WTC11 (cell line): ENCODE measurements at regions not wholly inside any gene's neighbourhood (a gene's known extent, or its start where the extent isn't known, plus 50 kb on each side); places are given as distances from the start of the nearest gene placed in this dataset.

Experiments used
- ATAC-seq: fragments of 200-7000 bp; cut with Tn5 transposase; 2 replicates; pipeline ENCODE4 v1.10.0; 2021; ENCODE audit warnings: mild to moderate bottlenecking, moderate library complexity
- CTCF ChIA-PET: fragments of 300-600 bp; sonication (Branson Sonifier 250); formaldehyde crosslinking; loops from one replicate; lab custom pipeline; 2021; ENCODE audit warnings: antibody characterized with exemption; lab: Charles Lee
- POLR2A ChIA-PET: fragments of 350-600 bp; sonication (Branson Sonifier 250); formaldehyde crosslinking; loops from one replicate; lab custom pipeline; 2021; ENCODE audit warnings: antibody characterized with exemption; lab: Charles Lee
- DNase-seq: peaks from one replicate; pipeline ENCODE4 v3.0.0; 2021; ENCODE audit warnings: low spot score
- H3K27ac Mint-ChIP-seq: 2 replicates; pipeline ENCODE4 v1.8.0; 2021; ENCODE audit warnings: mixed read lengths
- H3K27me3 Mint-ChIP-seq: 2 replicates; pipeline ENCODE4 v1.8.0; 2021; ENCODE audit warnings: low read depth, mild to moderate bottlenecking, moderate library complexity, mixed read lengths
- H3K36me3 Mint-ChIP-seq: 2 replicates; pipeline ENCODE4 v1.8.0; 2021; ENCODE audit warnings: mixed read lengths
- H3K4me1 Mint-ChIP-seq: 2 replicates; pipeline ENCODE4 v1.8.0; 2022; ENCODE audit warnings: mixed read lengths
- H3K4me3 Mint-ChIP-seq: 2 replicates; pipeline ENCODE4 v1.8.0; 2021; ENCODE audit warnings: mild to moderate bottlenecking, moderate library complexity, mixed read lengths
- H3K9me3 Mint-ChIP-seq: 2 replicates; pipeline ENCODE4 v1.8.0; 2021; ENCODE audit warnings: mixed read lengths
- CBFB ChIP-seq: sonication (generic); formaldehyde crosslinking; IDR thresholded peaks from 2 replicates; pipeline ENCODE4 v1.8.1; 2022; ENCODE audit warnings: mild to moderate bottlenecking, low read depth, missing genetic modification reagents
- ELF4 ChIP-seq: sonication (generic); formaldehyde crosslinking; IDR thresholded peaks from 2 replicates; pipeline ENCODE4 v1.8.1; 2022; ENCODE audit warnings: low read depth, mild to moderate bottlenecking, moderate library complexity, missing genetic modification reagents
- EMX1 ChIP-seq: fragments of 250-450 bp; sonication (Bioruptor Pico); IDR thresholded peaks from 2 replicates; pipeline ENCODE4 v1.8.0; 2021; ENCODE audit warnings: mild to moderate bottlenecking
- FOXJ3 ChIP-seq: sonication (generic); formaldehyde crosslinking; IDR thresholded peaks from 2 replicates; pipeline ENCODE4 v1.9.0; 2021; ENCODE audit warnings: missing genetic modification reagents, mild to moderate bottlenecking, borderline replicate concordance
- FOXK1 ChIP-seq: sonication (generic); formaldehyde crosslinking; IDR thresholded peaks from 2 replicates; pipeline ENCODE4 v1.8.0; 2022; ENCODE audit warnings: mild to moderate bottlenecking, moderate library complexity, missing genetic modification reagents
- GRHL2 ChIP-seq: fragments of 250-450 bp; sonication (Bioruptor Pico); IDR thresholded peaks from 2 replicates; pipeline ENCODE4 v1.8.0; 2022; ENCODE audit warnings: mild to moderate bottlenecking, moderate library complexity; ENCODE audit not compliant: insufficient replicate concordance, severe bottlenecking
- IRF1 ChIP-seq: sonication (generic); formaldehyde crosslinking; IDR thresholded peaks from 2 replicates; pipeline ENCODE4 v1.8.0; 2023; ENCODE audit warnings: missing genetic modification reagents
- JAZF1 ChIP-seq: fragments of 250-450 bp; sonication (Bioruptor Pico); IDR thresholded peaks from 2 replicates; pipeline ENCODE4 v1.9.0; 2021; ENCODE audit warnings: moderate library complexity, mild to moderate bottlenecking, inconsistent platforms
- JUN ChIP-seq: sonication (generic); formaldehyde crosslinking; IDR thresholded peaks from 2 replicates; pipeline ENCODE4 v1.8.0; 2023; ENCODE audit warnings: mild to moderate bottlenecking, missing genetic modification reagents
- NFATC4 ChIP-seq: fragments of 250-450 bp; sonication (Bioruptor Pico); IDR thresholded peaks from 2 replicates; pipeline ENCODE4 v1.9.0; 2021; ENCODE audit warnings: mild to moderate bottlenecking
- NFE2L1 ChIP-seq: sonication (generic); formaldehyde crosslinking; IDR thresholded peaks from 2 replicates; pipeline ENCODE4 v1.8.1; 2023; ENCODE audit warnings: missing genetic modification reagents
- PREB ChIP-seq: sonication (generic); formaldehyde crosslinking; IDR thresholded peaks from 2 replicates; pipeline ENCODE4 v1.8.1; 2022; ENCODE audit warnings: mild to moderate bottlenecking, missing genetic modification reagents, moderate library complexity, borderline replicate concordance
- SOX15 ChIP-seq: fragments of 250-450 bp; sonication (Bioruptor Pico); IDR thresholded peaks from 2 replicates; pipeline ENCODE4 v1.9.0; 2021; ENCODE audit warnings: mild to moderate bottlenecking
- TP53 ChIP-seq: sonication (generic); formaldehyde crosslinking; IDR thresholded peaks from 2 replicates; pipeline ENCODE4 v1.8.1; 2023; ENCODE audit warnings: mild to moderate bottlenecking, missing genetic modification reagents
- USF1 ChIP-seq: sonication (generic); formaldehyde crosslinking; IDR thresholded peaks from 2 replicates; pipeline ENCODE4 v1.8.0; 2022; ENCODE audit warnings: mild to moderate bottlenecking, missing genetic modification reagents
- ZBTB21 ChIP-seq: sonication (generic); formaldehyde crosslinking; IDR thresholded peaks from 2 replicates; pipeline ENCODE4 v1.8.1; 2023; ENCODE audit warnings: mild to moderate bottlenecking, missing genetic modification reagents, borderline replicate concordance
- ZNF121 ChIP-seq: sonication (generic); formaldehyde crosslinking; IDR thresholded peaks from 2 replicates; pipeline ENCODE4 v1.8.0; 2023; ENCODE audit warnings: missing genetic modification reagents
- ZNF219 ChIP-seq: sonication (generic); formaldehyde crosslinking; IDR thresholded peaks from 2 replicates; pipeline ENCODE4 v1.8.0; 2023; ENCODE audit warnings: missing genetic modification reagents, mild to moderate bottlenecking, borderline replicate concordance
- ZNF263 ChIP-seq: sonication (generic); formaldehyde crosslinking; IDR thresholded peaks from 2 replicates; pipeline ENCODE4 v1.8.1; 2022; ENCODE audit warnings: low read depth, mild to moderate bottlenecking, moderate library complexity, missing genetic modification reagents
- ZNF423 ChIP-seq: fragments of 250-450 bp; sonication (Bioruptor Pico); IDR thresholded peaks from 2 replicates; pipeline ENCODE4 v2.1.2; 2022; ENCODE audit warnings: mild to moderate bottlenecking, moderate library complexity
- TF ChIP-seq, protein P1 (sequence below): sonication (generic); formaldehyde crosslinking; IDR thresholded peaks from 2 replicates; pipeline ENCODE4 v1.8.1; 2023; ENCODE audit warnings: mild to moderate bottlenecking, missing genetic modification reagents, moderate library complexity
- TF ChIP-seq, protein P2 (sequence below): fragments of 250-450 bp; sonication (Bioruptor Pico); IDR thresholded peaks from 2 replicates; pipeline ENCODE4 v2.1.2; 2022; ENCODE audit warnings: mild to moderate bottlenecking, moderate library complexity
- TF ChIP-seq, protein P3 (sequence below): sonication (generic); formaldehyde crosslinking; IDR thresholded peaks from 2 replicates; pipeline ENCODE4 v1.8.0; 2022; ENCODE audit warnings: mild to moderate bottlenecking, missing genetic modification reagents

DNA sequence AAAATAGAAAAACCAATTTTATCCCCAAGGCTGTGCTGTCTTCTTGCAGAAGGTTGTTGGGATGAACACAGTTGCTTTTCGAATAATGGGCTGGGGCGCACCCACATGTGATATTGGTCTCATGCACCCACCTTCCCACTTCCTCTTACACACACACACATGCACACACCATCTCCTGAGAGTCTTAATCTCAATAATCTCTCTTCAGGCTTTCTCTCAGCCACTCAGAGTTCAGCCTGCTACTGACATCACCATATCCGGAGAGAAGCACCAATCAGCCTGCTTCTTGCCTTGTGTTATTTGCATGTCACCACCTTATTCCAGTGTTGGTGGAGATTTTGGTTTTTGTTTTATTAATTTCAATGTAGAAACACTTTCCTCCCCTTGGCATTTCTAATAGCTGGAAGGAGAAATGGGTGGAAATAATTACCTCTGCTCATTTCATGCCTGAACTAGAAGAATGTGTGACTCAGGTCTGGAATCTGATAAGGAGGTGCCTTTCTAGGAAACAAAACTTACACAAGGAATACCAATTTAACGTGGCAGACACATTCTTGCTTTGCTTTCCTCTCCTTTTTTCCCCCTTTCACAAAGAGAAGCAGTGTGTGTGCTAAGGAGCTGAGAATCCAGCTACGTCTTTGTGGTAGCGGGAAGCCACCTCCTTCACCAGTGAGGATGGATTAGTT lies 400.2 kb downstream of the MID1IP1 start:
- CTCF ChIA-PET, result no interaction called here
- no peak for DNase-seq
- H3K27ac Mint-ChIP-seq, result no peak overlapping the region
- TF ChIP-seq NFATC4 (CRISPR knock-in tag) (no peak), IRF1 (CRISPR knock-in tag) (no peak), ZBTB21 (CRISPR knock-in tag) (no peak), ZNF121 (CRISPR knock-in tag) (no peak), USF1 (no peak), EMX1 (no peak), FOXK1 (CRISPR knock-in tag) (no peak), PREB (CRISPR knock-in tag) (no peak), ZNF219 (CRISPR knock-in tag) (no peak), GRHL2 (CRISPR knock-in tag) (no peak), ELF4 (CRISPR knock-in tag) (no peak), FOXJ3 (no peak), JUN (CRISPR knock-in tag) (no peak)
- TF ChIP-seq, protein P1, sequence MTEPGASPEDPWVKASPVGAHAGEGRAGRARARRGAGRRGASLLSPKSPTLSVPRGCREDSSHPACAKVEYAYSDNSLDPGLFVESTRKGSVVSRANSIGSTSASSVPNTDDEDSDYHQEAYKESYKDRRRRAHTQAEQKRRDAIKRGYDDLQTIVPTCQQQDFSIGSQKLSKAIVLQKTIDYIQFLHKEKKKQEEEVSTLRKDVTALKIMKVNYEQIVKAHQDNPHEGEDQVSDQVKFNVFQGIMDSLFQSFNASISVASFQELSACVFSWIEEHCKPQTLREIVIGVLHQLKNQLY (CRISPR knock-in tag), result no peak
- TF ChIP-seq, all 79 proteins: peak for 0
- H3K4me3 Mint-ChIP-seq, result no peak overlapping the region
- H3K27me3 Mint-ChIP-seq, result peaks cover 3% of the 10 kb centered on the region
- H3K9me3 Mint-ChIP-seq, result no peaks in the 10 kb centered on the region
- no peaks in the 10 kb centered on the region for H3K36me3 Mint-ChIP-seq
- POLR2A ChIA-PET, result interaction anchor here (0.6 kb wide), 1 partner anchor 758 kb away, joined by 4 read pairs; no protein-coding TSS in a partner anchor
- ATAC-seq, result no peak
- peaks cover 8% of the 10 kb centered on the region for H3K4me1 Mint-ChIP-seq

DNA sequence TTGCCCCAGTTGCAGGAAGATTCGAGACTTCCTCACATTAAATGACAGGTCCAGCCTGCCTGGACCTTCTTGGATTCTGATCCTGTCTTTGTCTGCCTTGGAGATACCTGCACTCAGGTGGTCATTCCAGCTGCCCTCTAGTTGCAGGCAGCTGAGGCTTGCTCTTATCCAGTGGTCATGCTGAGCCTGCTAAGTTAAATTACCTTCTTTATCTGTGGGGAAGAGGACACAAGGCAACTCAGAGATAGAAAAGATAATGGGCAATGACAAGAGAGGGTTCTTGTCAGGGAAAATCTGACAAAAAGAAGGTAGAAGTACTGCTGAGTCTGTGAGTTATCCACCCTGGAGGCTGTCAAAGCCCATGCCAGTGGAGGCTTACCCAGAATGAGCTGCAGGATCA lies 401.4 kb downstream of the MID1IP1 start:
- no peak for ATAC-seq
- H3K27ac Mint-ChIP-seq, result no peak overlapping the region
- H3K36me3 Mint-ChIP-seq, result no peaks in the 10 kb centered on the region
- CTCF ChIA-PET, result no interaction called here
- no peak for DNase-seq
- H3K27me3 Mint-ChIP-seq, result no peaks in the 10 kb centered on the region
- POLR2A ChIA-PET, result no interaction called here
- H3K9me3 Mint-ChIP-seq, result no peaks in the 10 kb centered on the region
- no peak overlapping the region for H3K4me3 Mint-ChIP-seq
- TF ChIP-seq NFE2L1 (CRISPR knock-in tag) (no peak), TP53 (CRISPR knock-in tag) (no peak), CBFB (CRISPR knock-in tag) (no peak), SOX15 (CRISPR knock-in tag) (no peak), ZNF263 (CRISPR knock-in tag) (no peak), ELF4 (CRISPR knock-in tag) (no peak), JAZF1 (CRISPR knock-in tag) (no peak), ZNF423 (CRISPR knock-in tag) (no peak)
- TF ChIP-seq, protein P2, sequence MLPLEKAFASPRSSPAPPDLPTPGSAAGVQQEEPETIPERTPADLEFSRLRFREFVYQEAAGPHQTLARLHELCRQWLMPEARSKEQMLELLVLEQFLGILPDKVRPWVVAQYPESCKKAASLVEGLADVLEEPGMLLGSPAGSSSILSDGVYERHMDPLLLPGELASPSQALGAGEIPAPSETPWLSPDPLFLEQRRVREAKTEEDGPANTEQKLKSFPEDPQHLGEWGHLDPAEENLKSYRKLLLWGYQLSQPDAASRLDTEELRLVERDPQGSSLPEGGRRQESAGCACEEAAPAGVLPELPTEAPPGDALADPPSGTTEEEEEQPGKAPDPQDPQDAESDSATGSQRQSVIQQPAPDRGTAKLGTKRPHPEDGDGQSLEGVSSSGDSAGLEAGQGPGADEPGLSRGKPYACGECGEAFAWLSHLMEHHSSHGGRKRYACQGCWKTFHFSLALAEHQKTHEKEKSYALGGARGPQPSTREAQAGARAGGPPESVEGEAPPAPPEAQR (CRISPR knock-in tag), result no peak
- TF ChIP-seq, protein P3, sequence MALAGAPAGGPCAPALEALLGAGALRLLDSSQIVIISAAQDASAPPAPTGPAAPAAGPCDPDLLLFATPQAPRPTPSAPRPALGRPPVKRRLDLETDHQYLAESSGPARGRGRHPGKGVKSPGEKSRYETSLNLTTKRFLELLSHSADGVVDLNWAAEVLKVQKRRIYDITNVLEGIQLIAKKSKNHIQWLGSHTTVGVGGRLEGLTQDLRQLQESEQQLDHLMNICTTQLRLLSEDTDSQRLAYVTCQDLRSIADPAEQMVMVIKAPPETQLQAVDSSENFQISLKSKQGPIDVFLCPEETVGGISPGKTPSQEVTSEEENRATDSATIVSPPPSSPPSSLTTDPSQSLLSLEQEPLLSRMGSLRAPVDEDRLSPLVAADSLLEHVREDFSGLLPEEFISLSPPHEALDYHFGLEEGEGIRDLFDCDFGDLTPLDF (CRISPR knock-in tag), result no peak
- H3K4me1 Mint-ChIP-seq, result no peaks in the 10 kb centered on the region
